Spleen (tissue), 7 donors: ENCODE measurements at regions not wholly inside any gene's neighbourhood (a gene's known extent, or its start where the extent isn't known, plus 50 kb on each side); places are given as distances from the start of the nearest gene placed in this dataset.

Experiments used
- CTCF ChIP-seq, 11 experiments: fragments of 200-600 bp in 7 of 11; fragments of 450-650 bp in 4 of 11; sonication (generic) in 4 of 11; IDR thresholded peaks in 8 of 11; conservative IDR thresholded peaks in 3 of 11; 1 replicate in 7 of 11; 2 replicates in 4 of 11; pipeline versions ENCODE4 v1.4.0 to v1.8.0; 2016 to 2021; ENCODE audit warnings: antibody characterized with exemption in 11 of 11, inconsistent platforms in 4 of 11, mild to moderate bottlenecking in 1 of 11
- POLR2A ChIP-seq, 3 donors: fragments of 450-650 bp; IDR thresholded peaks; one replicate each; pipeline ENCODE4 v1.5.1; 2017; ENCODE audit warnings: antibody characterized with exemption in 3 of 3, mild to moderate bottlenecking in 1 of 3
- donor health status: DM: no; HTN: no; CAD: no; lungs with moderate emphysema.
- donor health status: DM: no; HTN: no; CAD: no.
- donor health status: DM: no; HTN: no; CAD: no.

GRCh38 chrX:24412637-24413363 is 52.3 kb upstream of the PDK3 start:
- TF ChIP-seq CTCF (IDR thresholded peaks at IDR 0.05 in 8 of 11, conservative IDR thresholded peaks at IDR 0.05 in 3 of 11) (no peak), POLR2A (IDR thresholded peaks at IDR 0.05) (no peak)
